PFSK-1 (cell line): ENCODE measurements at regions not wholly inside any gene's neighbourhood (a gene's known extent, or its start where the extent isn't known, plus 50 kb on each side); places are given as distances from the start of the nearest gene placed in this dataset.

ENCODE experiments used
- FOXP2 ChIP-seq: optimal IDR thresholded peaks from 2 replicates; pipeline ENCODE3; 2011; ENCODE audit warnings: borderline replicate concordance, control low read depth, inconsistent platforms; ENCODE audit not compliant: insufficient read depth; ENCODE audit errors: extremely low read length, extremely low read depth
- REST ChIP-seq, 2 experiments: IDR thresholded peaks; 2 replicates each; pipeline versions ENCODE4 v1.6.1 to v1.8.0; 2011 to 2012; ENCODE audit warnings: low read depth in 2 of 2, low read length in 2 of 2, control low read depth in 1 of 2, inconsistent platforms in 1 of 2, mild to moderate bottlenecking in 1 of 2, moderate library complexity in 1 of 2; ENCODE audit not compliant: insufficient read depth in 1 of 2
- SIN3A ChIP-seq: IDR thresholded peaks from 2 replicates; pipeline ENCODE4 v1.6.1; 2012; ENCODE audit warnings: mild to moderate bottlenecking, low read length, moderate library complexity, borderline replicate concordance; ENCODE audit not compliant: insufficient read depth
- TAF1 ChIP-seq: IDR thresholded peaks from 2 replicates; pipeline ENCODE4 v1.6.1; 2012; ENCODE audit warnings: low read length, control low read depth, borderline replicate concordance; ENCODE audit not compliant: insufficient read depth

DNA sequence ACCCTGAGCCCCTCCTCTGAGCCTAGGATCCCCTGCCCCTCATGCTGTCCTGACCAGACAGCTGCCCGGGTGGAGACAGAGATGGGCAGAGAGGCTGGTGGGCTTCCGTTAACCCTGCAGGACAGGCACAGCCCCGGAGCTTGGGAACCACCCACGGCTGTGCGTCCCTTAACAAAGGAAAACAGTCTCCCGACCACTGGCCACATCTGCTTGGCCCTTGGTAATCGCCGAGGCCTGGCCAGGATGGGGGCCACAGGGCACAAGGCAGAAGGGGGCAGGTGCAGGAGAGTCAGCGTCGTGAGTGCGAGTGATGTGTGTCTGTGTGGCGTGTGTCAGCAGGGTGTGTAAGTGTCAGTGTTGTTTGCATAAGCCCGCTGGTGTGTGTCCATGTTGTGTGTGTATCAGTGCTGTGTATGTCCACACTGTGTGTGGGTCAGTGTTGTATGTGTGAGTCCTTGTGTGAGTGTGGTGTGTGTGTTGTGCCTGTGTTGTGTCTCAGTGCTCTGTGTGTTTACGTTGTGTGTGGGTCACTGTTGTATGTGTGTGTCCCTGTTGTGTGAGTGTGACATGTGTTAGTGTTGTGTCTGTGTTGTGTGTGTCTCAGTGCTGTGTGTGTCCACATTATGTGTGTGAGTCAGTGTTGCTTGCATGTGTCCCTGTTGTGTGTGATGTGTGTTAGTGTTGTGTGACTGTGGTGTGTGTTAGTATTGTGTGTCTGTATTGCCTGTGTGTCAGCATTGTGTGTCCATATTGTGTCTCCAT is 369.5 kb downstream of the BRD1 start:
- no peak for TF ChIP-seq SIN3A
- no peak for TF ChIP-seq REST (IDR thresholded peaks at IDR 0.05; ENCODE audit: insufficient read depth in 1 of 2, low read depth in 2 of 2, low read length in 2 of 2)
- TF ChIP-seq TAF1: no peak
- no peak for TF ChIP-seq FOXP2
